GM18519 (cell line): ENCODE measurements at regions not wholly inside any gene's neighbourhood (a gene's known extent, or its start where the extent isn't known, plus 50 kb on each side); places are given as distances from the start of the nearest gene placed in this dataset.
"Not testable (repeated sequence)": the region's sequence is repeated elsewhere in the genome, so short reads cannot be mapped to it uniquely, and the experiment has no call there.

Experiments
- ATAC-seq: cut with Tn5 transposase; IDR thresholded peaks from one replicate; pipeline ENCODE4 v1.9.1; 2021; ENCODE audit warnings: mild to moderate bottlenecking, moderate library complexity; ENCODE audit not compliant: unreplicated experiment, low FRiP score

GRCh38 chr12:65670775-65671174 is 153.5 kb upstream of the HMGA2 start:
- ATAC-seq, result no peak

GRCh38 chr12:65672441-65672840 is 151.8 kb upstream of the HMGA2 start:
- no peak for ATAC-seq

- no peak for ATAC-seq
Observed at GRCh38 chr12:65673156-65673690, 151.1 kb upstream of the HMGA2 start.

- ATAC-seq, result no peak
Observed at GRCh38 chr12:65673732-65674131, 150.6 kb upstream of the HMGA2 start.

- ATAC-seq, result no peak
Observed at GRCh38 chr12:65675141-65675621, 149.1 kb upstream of the HMGA2 start.

GRCh38 chr12:65678172-65678571 is 146.1 kb upstream of the HMGA2 start:
- not testable (repeated sequence) for ATAC-seq

GRCh38 chr12:65681226-65681625 is 143.1 kb upstream of the HMGA2 start:
- no peak for ATAC-seq

GRCh38 chr12:65682112-65682511 is 142.2 kb upstream of the HMGA2 start:
- no peak for ATAC-seq

- no peak for ATAC-seq
Observed at GRCh38 chr12:65684906-65685305, 139.4 kb upstream of the HMGA2 start.

GRCh38 chr12:65685514-65685913 is 138.8 kb upstream of the HMGA2 start:
- no peak for ATAC-seq

GRCh38 chr12:65689508-65689907 is 134.8 kb upstream of the HMGA2 start:
- no peak for ATAC-seq

- no peak for ATAC-seq
Observed at GRCh38 chr12:65690477-65690876, 133.8 kb upstream of the HMGA2 start.

GRCh38 chr12:65694130-65694529 is 130.2 kb upstream of the HMGA2 start:
- no peak for ATAC-seq

GRCh38 chr12:65695113-65695865 is 129.0 kb upstream of the HMGA2 start:
- no peak for ATAC-seq

GRCh38 chr12:65696227-65696626 is 128.1 kb upstream of the HMGA2 start:
- ATAC-seq, result no peak

- ATAC-seq, result no peak
Observed at GRCh38 chr12:65699251-65699650, 125.0 kb upstream of the HMGA2 start.

- no peak for ATAC-seq
Observed at GRCh38 chr12:65703176-65703575, 121.1 kb upstream of the HMGA2 start.

- ATAC-seq, result no peak
Observed at GRCh38 chr12:65705380-65705876, 118.9 kb upstream of the HMGA2 start.

GRCh38 chr12:65707051-65707450 is 117.2 kb upstream of the HMGA2 start:
- no peak for ATAC-seq

GRCh38 chr12:65712260-65713004 is 111.9 kb upstream of the HMGA2 start:
- ATAC-seq, result no peak

GRCh38 chr12:65715961-65716360 is 108.3 kb upstream of the HMGA2 start:
- ATAC-seq, result no peak
